ENCODE measurements at regions not wholly inside any gene's neighbourhood (a gene's known extent, or its start where the extent isn't known, plus 50 kb on each side); places are given as distances from the start of the nearest gene placed in this dataset.

GRCh38 chr21:28444111-28444510 is 548.6 kb downstream of the LTN1 start:
- no peak for DNase-seq

- no peak for DNase-seq
Observed at GRCh38 chr21:28442624-28443023, 550.1 kb downstream of the LTN1 start.

DNA sequence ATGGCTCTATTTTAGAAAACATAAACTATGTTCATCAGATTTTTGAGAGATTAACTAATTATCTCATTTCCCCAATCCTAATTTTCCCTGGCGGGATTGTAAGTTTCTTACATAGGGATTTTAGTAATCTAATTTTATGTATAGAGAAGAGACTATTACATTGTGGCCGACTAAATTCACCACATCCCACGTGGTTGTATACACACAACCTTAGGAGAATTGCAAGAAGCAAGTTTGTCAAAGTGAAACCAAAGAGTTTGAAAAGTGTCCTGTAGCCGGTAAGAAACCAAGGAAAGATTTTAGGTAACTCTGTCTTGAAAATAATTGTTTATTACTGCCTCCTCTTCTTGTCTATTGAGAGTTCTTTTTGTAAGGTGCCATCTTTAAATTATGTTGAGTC is 550.6 kb downstream of the LTN1 start:
- DNase-seq: no peak

- DNase-seq: no peak
Observed at GRCh38 chr21:28439788-28440187, 552.9 kb downstream of the LTN1 start.

DNA sequence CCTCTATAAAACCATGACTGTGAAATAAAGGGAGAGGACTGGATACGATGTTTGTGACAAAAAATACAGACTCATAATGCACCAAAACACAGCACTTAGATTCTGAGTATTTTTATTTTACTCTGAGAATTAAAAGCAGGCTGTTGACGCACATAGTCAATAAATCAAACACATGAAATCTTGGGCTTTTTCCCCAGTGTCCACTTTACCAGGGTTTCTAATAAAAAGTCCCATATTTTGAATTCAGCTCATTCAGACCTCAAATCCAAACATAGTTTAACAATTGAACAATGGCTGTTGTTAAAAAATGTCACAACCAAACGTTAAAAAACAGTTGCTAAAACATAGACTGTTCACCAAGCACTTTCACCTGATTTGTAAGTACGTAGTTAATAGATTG is 553.4 kb downstream of the LTN1 start:
- no peak for DNase-seq

DNA sequence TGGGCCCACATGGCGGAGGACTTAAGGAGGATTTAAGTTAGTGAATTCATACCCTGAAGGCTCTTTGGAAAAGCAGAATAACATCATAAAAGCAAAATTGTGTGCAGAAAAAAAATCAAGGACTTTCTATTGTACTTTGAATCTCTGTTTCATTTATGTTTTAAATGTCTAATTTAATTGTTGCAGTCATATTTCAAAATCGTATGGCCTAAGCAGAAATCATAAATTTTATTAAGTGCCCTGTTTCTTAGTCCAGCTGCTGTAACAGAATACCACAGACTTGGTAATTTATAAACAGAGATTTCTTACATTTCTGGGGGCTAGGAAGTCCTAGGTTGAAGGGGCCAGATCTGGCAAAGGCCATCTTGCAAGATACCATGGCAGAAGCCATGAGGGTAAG is 555.6 kb downstream of the LTN1 start:
- DNase-seq: no peak

GRCh38 chr21:28436286-28436932 is 556.3 kb downstream of the LTN1 start:
- no peak for DNase-seq

GRCh38 chr21:28431527-28432200 is 561.0 kb downstream of the LTN1 start:
- no peak for DNase-seq

DNA sequence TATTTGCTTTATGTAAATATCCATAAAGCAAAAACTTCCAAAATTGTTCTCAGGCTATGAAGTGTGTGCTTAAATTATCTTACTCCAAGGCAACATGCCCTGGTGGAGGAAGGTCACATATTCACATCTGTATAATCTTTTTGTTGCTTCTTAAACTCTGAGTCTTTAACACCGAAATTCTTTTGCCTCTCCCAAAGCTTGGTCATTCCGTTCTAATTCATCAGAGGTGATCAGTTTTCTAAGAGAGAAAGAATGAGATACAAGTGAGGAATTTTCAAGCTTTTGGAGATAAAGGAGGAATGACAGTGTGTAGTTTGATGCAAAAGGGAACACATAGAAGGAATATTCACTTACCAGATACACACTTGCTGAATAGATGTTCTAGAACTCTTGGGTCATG is 561.7 kb downstream of the LTN1 start:
- DNase-seq: no peak

DNA sequence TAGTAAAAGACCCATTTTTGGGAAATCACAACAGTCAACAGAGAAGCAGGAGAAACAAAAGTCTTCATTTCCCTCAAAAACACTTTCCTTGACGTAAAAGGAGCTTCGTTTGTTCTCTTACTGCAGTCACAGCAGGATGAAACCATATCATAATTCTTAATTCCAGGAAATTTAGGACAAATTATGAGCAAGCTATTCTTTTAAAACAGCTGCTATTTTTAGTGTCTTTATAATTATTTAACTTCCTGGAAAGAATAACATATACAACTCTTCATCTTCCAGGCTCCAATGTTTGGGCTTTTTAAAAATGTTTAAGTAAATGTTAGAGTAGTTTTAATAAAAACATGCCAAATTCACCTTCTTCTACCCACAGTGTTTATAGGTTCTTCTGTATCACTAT is 563.5 kb downstream of the LTN1 start:
- DNase-seq: no peak

- DNase-seq: no peak
Observed at GRCh38 chr21:28427394-28428022, 565.2 kb downstream of the LTN1 start.

DNA sequence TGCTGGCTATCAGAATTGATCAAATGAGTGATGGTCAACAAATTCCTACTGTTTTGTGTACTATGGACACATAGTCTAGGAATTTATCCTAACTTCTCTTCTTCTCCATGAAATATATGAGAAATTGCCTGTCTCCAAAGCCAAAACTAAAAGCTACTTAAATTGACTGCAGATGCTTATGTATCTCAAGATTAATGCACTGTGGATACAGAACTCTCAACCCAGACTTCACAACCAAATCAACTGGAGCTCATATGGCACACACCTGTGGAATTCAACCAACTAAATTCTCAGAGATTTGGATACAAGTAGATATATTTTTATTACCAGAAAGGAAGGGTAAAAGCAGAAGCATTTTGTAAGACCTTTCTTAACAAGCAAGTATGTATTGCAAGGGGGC is 566.1 kb downstream of the LTN1 start:
- no peak for DNase-seq

DNA sequence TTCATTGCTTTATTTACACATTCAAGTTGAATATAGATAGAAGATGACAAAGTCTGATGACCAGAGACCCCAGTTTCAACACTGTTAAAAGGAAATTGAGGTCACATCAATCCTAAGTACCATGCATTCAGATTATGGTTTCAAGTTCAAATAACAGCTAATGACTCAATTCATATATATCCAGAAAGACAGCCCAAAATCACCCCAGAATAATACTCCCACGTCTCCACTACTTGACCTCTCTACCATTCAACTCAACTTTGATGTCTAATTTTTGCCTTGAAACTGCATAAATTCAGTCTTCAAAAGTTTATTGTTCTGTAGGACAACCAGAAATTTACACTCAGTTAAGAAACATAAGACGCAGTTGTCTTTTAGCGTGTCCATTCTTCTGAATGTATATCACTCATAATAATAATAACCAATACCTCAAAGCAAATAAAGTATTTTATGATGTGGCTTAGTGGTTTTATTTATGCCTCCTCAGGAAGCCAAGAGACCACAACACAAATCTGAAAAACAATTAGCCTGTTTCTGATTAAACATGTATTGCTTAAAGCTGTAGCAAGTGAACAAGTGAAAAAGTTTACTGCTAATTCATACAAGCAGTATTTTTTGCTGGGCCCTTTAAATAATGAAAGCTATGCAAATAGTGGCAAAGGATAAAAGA is 569.0 kb downstream of the LTN1 start:
- DNase-seq: no peak

GRCh38 chr21:28421716-28422524 is 570.8 kb downstream of the LTN1 start:
- DNase-seq: no peak

- no peak for DNase-seq
Observed at GRCh38 chr21:28419811-28420210, 572.9 kb downstream of the LTN1 start.

GRCh38 chr21:28418726-28419514 is 573.8 kb downstream of the LTN1 start:
- no peak for DNase-seq

DNA sequence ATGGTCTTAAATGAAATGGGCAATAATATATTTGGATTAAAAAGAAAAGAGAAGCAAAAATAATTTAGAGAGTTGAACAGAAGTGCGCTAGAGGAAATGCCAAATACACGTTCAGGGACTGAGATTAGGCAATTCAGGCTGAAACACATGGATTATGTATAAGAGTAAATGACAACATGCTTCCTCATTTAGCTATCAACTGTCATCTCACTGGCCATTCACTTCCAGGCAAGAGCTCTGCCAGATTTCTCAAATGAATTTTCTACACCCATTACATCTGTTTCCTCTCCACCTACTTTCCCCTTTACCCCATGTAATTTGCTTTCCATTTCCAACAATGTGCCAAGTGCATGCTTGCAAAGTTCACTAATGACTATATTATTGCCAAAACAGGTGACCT is 582.4 kb downstream of the LTN1 start:
- DNase-seq: no peak

GRCh38 chr21:28402616-28402989 is 590.1 kb downstream of the LTN1 start:
- no peak for DNase-seq

GRCh38 chr21:28397040-28397439 is 595.6 kb downstream of the LTN1 start:
- no peak for DNase-seq

GRCh38 chr21:28396421-28396820 is 596.3 kb downstream of the LTN1 start:
- DNase-seq: no peak

- DNase-seq: peak; percentile 92
Observed at GRCh38 chr21:28393279-28393678, 599.4 kb downstream of the LTN1 start.
